Liver (tissue), 8 donors: ENCODE measurements at regions not wholly inside any gene's neighbourhood (a gene's known extent, or its start where the extent isn't known, plus 50 kb on each side); places are given as distances from the start of the nearest gene placed in this dataset.

Experiments used
- DNase-seq: peaks from one replicate; pipeline ENCODE4 v3.0.0-alpha.2; 2017; ENCODE audit warnings: low spot score
- H3K27ac ChIP-seq, 2 donors: one replicate each; pipeline ENCODE4 v1.7.0; 2013; ENCODE audit warnings: inconsistent platforms in 2 of 2, low read length in 2 of 2, control low read depth in 1 of 2, low read depth in 1 of 2, mild to moderate bottlenecking in 1 of 2
- H3K27me3 ChIP-seq, 4 donors: one replicate each; pipeline versions ENCODE4 v1.6.1 to v1.7.0; 2013; ENCODE audit warnings: low read length in 3 of 4, inconsistent platforms in 1 of 4, mild to moderate bottlenecking in 1 of 4, moderate library complexity in 1 of 4; ENCODE audit not compliant: control insufficient read depth in 4 of 4, insufficient read depth in 4 of 4
- H3K36me3 ChIP-seq, 4 donors: one replicate each; pipeline versions ENCODE4 v1.6.1 to v1.7.0; 2013; ENCODE audit warnings: low read length in 3 of 4, mild to moderate bottlenecking in 3 of 4, low read depth in 1 of 4, moderate library complexity in 1 of 4; ENCODE audit not compliant: control insufficient read depth in 4 of 4, insufficient read depth in 3 of 4
- H3K4me1 ChIP-seq, 4 donors: one replicate each; pipeline versions ENCODE4 v1.6.1 to v1.7.0; 2013; ENCODE audit warnings: low read length in 3 of 4, mild to moderate bottlenecking in 3 of 4, moderate library complexity in 1 of 4; ENCODE audit not compliant: control insufficient read depth in 4 of 4, insufficient read depth in 4 of 4
- H3K4me3 ChIP-seq, 3 donors: one replicate each; pipeline versions ENCODE4 v1.6.1 to v1.7.0; 2013; ENCODE audit warnings: low read length in 3 of 3, control low read depth in 1 of 3, low read depth in 1 of 3, mild to moderate bottlenecking in 1 of 3
- H3K9ac ChIP-seq, 2 donors: one replicate each; pipeline ENCODE4 v1.7.0; 2013; ENCODE audit warnings: low read length in 2 of 2, mild to moderate bottlenecking in 2 of 2, moderate library complexity in 2 of 2, control low read depth in 1 of 2, low read depth in 1 of 2
- H3K9me3 ChIP-seq, 4 donors: one replicate each; pipeline versions ENCODE4 v1.6.1 to v1.7.0; 2013; ENCODE audit warnings: low read length in 3 of 4; ENCODE audit not compliant: control insufficient read depth in 4 of 4
- EGR1 ChIP-seq, 2 donors: IDR thresholded peaks; 2 replicates each; pipeline ENCODE4 v1.6.1; 2016 to 2018; ENCODE audit warnings: antibody characterized with exemption in 2 of 2, low read depth in 2 of 2
- FOXA1 ChIP-seq: IDR thresholded peaks from 2 replicates; pipeline ENCODE4 v1.6.1; 2016; ENCODE audit warnings: antibody characterized with exemption
- FOXA2 ChIP-seq: IDR thresholded peaks from 2 replicates; pipeline ENCODE4 v1.6.1; 2016; ENCODE audit warnings: antibody characterized with exemption
- GABPA ChIP-seq, 2 donors: IDR thresholded peaks in 1 of 2; conservative IDR thresholded peaks in 1 of 2; 2 replicates each; pipeline ENCODE4 v1.6.1; 2016; ENCODE audit warnings: antibody characterized with exemption in 2 of 2, mild to moderate bottlenecking in 1 of 2, moderate library complexity in 1 of 2
- HNF4A ChIP-seq, 2 donors: conservative IDR thresholded peaks; 2 replicates each; pipeline ENCODE4 v1.6.1; 2016; ENCODE audit warnings: antibody characterized with exemption in 2 of 2, mild to moderate bottlenecking in 2 of 2
- HNF4G ChIP-seq: IDR thresholded peaks from 2 replicates; pipeline ENCODE4 v1.6.1; 2016; ENCODE audit warnings: antibody characterized with exemption
- JUND ChIP-seq, 2 donors: IDR thresholded peaks; 2 replicates each; pipeline ENCODE4 v1.6.1; 2016; ENCODE audit warnings: antibody characterized with exemption in 2 of 2
- RAD21 ChIP-seq, 2 donors: IDR thresholded peaks; 2 replicates each; pipeline ENCODE4 v1.6.1; 2016; ENCODE audit warnings: antibody characterized with exemption in 2 of 2, mild to moderate bottlenecking in 2 of 2
- RXRA ChIP-seq, 2 donors: IDR thresholded peaks; 2 replicates each; pipeline ENCODE4 v1.6.1; 2017 to 2018; ENCODE audit warnings: antibody characterized with exemption in 2 of 2, mild to moderate bottlenecking in 1 of 2
- SP1 ChIP-seq: IDR thresholded peaks from 2 replicates; pipeline ENCODE4 v1.6.1; 2018; ENCODE audit warnings: antibody characterized with exemption, mild to moderate bottlenecking
- TAF1 ChIP-seq: conservative IDR thresholded peaks from 2 replicates; pipeline ENCODE4 v1.6.1; 2016; ENCODE audit warnings: antibody characterized with exemption, mild to moderate bottlenecking
- YY1 ChIP-seq: IDR thresholded peaks from 2 replicates; pipeline ENCODE4 v1.6.1; 2016; ENCODE audit warnings: antibody characterized with exemption, mild to moderate bottlenecking
- WGBS: extraction: QIAGEN DNeasy Blood & Tissue Kit; methylation state at CpG from one replicate; pipeline ENCODE4 v1.1.7; 2013; 5-methylcytosine and 5-hydroxymethylcytosine counted together
- TF ChIP-seq, protein P1 (sequence below): IDR thresholded peaks from 2 replicates; pipeline ENCODE4 v1.6.1; 2016; ENCODE audit warnings: antibody characterized with exemption
- TF ChIP-seq, protein P2 (sequence below): fragments of 150-350 bp; IDR thresholded peaks from 2 replicates; pipeline ENCODE4 v1.5.1; 2017; ENCODE audit warnings: improper control_type of control experiment, low read depth, low read length; ENCODE audit not compliant: missing input control
- TF ChIP-seq, protein P3 (sequence below): IDR thresholded peaks from 2 replicates; pipeline ENCODE4 v1.6.1; 2016; ENCODE audit warnings: antibody characterized with exemption
- TF ChIP-seq, protein P4 (sequence below): IDR thresholded peaks from 2 replicates; pipeline ENCODE4 v1.6.1; 2016; ENCODE audit warnings: antibody characterized with exemption, mild to moderate bottlenecking
- TF ChIP-seq, protein P5 (sequence below): IDR thresholded peaks from 2 replicates; pipeline ENCODE4 v1.6.1; 2016; ENCODE audit warnings: antibody characterized with exemption
- donor health status: healthy.
- donor health status: healthy.
- donor health status: healthy.
- donor health status: healthy.
- donor health status: healthy.

DNA sequence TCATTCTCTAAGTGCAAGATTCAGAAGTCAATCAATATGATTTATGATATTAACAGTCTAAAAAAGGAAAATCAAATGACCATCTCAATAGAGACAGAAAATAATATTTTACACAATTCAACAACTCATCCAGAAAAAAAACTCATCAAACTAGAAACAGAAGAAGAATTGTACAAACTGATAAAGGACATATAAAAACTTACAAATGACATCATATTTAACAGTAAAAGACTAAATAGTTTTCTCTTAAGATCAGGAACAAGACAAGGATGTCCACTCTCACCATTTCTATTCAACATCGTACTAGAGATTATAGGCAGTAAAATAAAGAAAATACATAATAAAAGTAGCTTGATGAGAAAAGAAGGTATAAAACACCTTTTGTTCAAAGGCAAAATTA is 527.3 kb downstream of the DACH1 start:
- Histone ChIP-seq H3K36me3 (no peaks in the 10 kb centered on the region), H3K27ac (no peak overlapping the region), H3K4me3 (no peak overlapping the region), H3K27me3 (no peaks in the 10 kb centered on the region), H3K9ac (no peak overlapping the region), H3K4me1 (no peaks in the 10 kb centered on the region), H3K9me3 (no peaks in the 10 kb centered on the region)
- DNase-seq = no peak
- 80% methylated on average over 1 of the region's 1 CpG for WGBS
- TF ChIP-seq HNF4G (no peak), FOXA1 (no peak), YY1 (no peak), RAD21 (IDR thresholded peaks at IDR 0.05) (no peak), JUND (IDR thresholded peaks at IDR 0.05) (no peak), SP1 (no peak), FOXA2 (no peak), HNF4A (conservative IDR thresholded peaks at IDR 0.05) (no peak), GABPA (IDR thresholded peaks at IDR 0.05 in 1 of 2, conservative IDR thresholded peaks at IDR 0.05 in 1 of 2) (no peak), EGR1 (IDR thresholded peaks at IDR 0.05; ENCODE audit: low read depth in 2 of 2) (no peak), RXRA (IDR thresholded peaks at IDR 0.05) (no peak), TAF1 (no peak)
- TF ChIP-seq, protein P1, sequence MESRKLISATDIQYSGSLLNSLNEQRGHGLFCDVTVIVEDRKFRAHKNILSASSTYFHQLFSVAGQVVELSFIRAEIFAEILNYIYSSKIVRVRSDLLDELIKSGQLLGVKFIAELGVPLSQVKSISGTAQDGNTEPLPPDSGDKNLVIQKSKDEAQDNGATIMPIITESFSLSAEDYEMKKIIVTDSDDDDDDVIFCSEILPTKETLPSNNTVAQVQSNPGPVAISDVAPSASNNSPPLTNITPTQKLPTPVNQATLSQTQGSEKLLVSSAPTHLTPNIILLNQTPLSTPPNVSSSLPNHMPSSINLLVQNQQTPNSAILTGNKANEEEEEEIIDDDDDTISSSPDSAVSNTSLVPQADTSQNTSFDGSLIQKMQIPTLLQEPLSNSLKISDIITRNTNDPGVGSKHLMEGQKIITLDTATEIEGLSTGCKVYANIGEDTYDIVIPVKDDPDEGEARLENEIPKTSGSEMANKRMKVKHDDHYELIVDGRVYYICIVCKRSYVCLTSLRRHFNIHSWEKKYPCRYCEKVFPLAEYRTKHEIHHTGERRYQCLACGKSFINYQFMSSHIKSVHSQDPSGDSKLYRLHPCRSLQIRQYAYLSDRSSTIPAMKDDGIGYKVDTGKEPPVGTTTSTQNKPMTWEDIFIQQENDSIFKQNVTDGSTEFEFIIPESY = no peak
- TF ChIP-seq, protein P2, sequence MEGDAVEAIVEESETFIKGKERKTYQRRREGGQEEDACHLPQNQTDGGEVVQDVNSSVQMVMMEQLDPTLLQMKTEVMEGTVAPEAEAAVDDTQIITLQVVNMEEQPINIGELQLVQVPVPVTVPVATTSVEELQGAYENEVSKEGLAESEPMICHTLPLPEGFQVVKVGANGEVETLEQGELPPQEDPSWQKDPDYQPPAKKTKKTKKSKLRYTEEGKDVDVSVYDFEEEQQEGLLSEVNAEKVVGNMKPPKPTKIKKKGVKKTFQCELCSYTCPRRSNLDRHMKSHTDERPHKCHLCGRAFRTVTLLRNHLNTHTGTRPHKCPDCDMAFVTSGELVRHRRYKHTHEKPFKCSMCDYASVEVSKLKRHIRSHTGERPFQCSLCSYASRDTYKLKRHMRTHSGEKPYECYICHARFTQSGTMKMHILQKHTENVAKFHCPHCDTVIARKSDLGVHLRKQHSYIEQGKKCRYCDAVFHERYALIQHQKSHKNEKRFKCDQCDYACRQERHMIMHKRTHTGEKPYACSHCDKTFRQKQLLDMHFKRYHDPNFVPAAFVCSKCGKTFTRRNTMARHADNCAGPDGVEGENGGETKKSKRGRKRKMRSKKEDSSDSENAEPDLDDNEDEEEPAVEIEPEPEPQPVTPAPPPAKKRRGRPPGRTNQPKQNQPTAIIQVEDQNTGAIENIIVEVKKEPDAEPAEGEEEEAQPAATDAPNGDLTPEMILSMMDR = no peak
- TF ChIP-seq, protein P3, sequence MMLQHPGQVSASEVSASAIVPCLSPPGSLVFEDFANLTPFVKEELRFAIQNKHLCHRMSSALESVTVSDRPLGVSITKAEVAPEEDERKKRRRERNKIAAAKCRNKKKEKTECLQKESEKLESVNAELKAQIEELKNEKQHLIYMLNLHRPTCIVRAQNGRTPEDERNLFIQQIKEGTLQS = no peak
- TF ChIP-seq, protein P4, sequence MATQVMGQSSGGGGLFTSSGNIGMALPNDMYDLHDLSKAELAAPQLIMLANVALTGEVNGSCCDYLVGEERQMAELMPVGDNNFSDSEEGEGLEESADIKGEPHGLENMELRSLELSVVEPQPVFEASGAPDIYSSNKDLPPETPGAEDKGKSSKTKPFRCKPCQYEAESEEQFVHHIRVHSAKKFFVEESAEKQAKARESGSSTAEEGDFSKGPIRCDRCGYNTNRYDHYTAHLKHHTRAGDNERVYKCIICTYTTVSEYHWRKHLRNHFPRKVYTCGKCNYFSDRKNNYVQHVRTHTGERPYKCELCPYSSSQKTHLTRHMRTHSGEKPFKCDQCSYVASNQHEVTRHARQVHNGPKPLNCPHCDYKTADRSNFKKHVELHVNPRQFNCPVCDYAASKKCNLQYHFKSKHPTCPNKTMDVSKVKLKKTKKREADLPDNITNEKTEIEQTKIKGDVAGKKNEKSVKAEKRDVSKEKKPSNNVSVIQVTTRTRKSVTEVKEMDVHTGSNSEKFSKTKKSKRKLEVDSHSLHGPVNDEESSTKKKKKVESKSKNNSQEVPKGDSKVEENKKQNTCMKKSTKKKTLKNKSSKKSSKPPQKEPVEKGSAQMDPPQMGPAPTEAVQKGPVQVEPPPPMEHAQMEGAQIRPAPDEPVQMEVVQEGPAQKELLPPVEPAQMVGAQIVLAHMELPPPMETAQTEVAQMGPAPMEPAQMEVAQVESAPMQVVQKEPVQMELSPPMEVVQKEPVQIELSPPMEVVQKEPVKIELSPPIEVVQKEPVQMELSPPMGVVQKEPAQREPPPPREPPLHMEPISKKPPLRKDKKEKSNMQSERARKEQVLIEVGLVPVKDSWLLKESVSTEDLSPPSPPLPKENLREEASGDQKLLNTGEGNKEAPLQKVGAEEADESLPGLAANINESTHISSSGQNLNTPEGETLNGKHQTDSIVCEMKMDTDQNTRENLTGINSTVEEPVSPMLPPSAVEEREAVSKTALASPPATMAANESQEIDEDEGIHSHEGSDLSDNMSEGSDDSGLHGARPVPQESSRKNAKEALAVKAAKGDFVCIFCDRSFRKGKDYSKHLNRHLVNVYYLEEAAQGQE = no peak
- TF ChIP-seq, protein P5, sequence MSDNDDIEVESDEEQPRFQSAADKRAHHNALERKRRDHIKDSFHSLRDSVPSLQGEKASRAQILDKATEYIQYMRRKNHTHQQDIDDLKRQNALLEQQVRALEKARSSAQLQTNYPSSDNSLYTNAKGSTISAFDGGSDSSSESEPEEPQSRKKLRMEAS = no peak

DNA sequence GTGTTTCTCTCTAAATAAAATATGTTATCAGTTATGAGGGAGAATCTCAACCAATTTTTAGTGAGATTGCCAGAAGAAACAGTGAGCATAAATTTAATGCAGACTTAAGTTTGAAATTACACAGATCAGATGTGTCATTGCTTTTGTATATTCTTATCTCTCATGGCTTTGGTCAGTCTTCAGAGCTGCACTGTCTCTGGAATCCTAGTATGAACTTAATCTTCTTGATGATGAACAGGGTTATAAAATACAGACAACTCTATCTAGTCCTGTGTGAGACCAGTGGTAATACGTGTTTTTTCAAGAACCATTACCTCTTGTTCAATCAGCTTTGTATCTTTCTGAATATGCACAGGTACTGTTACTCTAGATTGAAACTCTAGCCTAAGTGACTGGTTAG is 528.0 kb downstream of the DACH1 start:
- no peaks in the 10 kb centered on the region for H3K4me1 ChIP-seq
- H3K9ac ChIP-seq = no peak overlapping the region
- no peak overlapping the region for H3K4me3 ChIP-seq
- H3K27ac ChIP-seq = no peak overlapping the region
- H3K36me3 ChIP-seq = no peaks in the 10 kb centered on the region
- no peaks in the 10 kb centered on the region for H3K9me3 ChIP-seq
- no peak for DNase-seq
- WGBS = 55% methylated on average over 1 of the region's 1 CpG
- no peaks in the 10 kb centered on the region for H3K27me3 ChIP-seq
- no peak for TF ChIP-seq YY1
- no peak for TF ChIP-seq JUND (IDR thresholded peaks at IDR 0.05)
- TF ChIP-seq, protein P3 = no peak
- no peak for TF ChIP-seq HNF4A (conservative IDR thresholded peaks at IDR 0.05)
- TF ChIP-seq FOXA2 = no peak
- TF ChIP-seq RAD21 (IDR thresholded peaks at IDR 0.05) = no peak
- TF ChIP-seq HNF4G = no peak
- no peak for TF ChIP-seq SP1
- TF ChIP-seq, protein P5 = no peak
- TF ChIP-seq, protein P4 = no peak
- no peak for TF ChIP-seq TAF1
- no peak for TF ChIP-seq FOXA1
- no peak for TF ChIP-seq RXRA (IDR thresholded peaks at IDR 0.05)
- TF ChIP-seq, protein P1 = no peak
